H9 (cell line): ENCODE measurements at regions not wholly inside any gene's neighbourhood (a gene's known extent, or its start where the extent isn't known, plus 50 kb on each side); places are given as distances from the start of the nearest gene placed in this dataset.

Experiments
- DNase-seq: peaks from one replicate; pipeline ENCODE4 v3.0.0-alpha.2; 2017
- H2AFZ ChIP-seq: one replicate; pipeline ENCODE4 v1.6.1; 2013; ENCODE audit warnings: mild to moderate bottlenecking, low read length, control low read depth, moderate library complexity
- H2AK5ac ChIP-seq: 2 replicates; pipeline ENCODE4 v1.6.1; 2013; ENCODE audit warnings: low read length, control low read depth, mixed read lengths; ENCODE audit not compliant: insufficient read length
- H2BK120ac ChIP-seq: one replicate; pipeline ENCODE4 v1.6.1; 2013; ENCODE audit warnings: low read depth, mild to moderate bottlenecking, low read length, control low read depth, inconsistent platforms; ENCODE audit not compliant: poor library complexity, severe bottlenecking
- H2BK12ac ChIP-seq: 2 replicates; pipeline ENCODE4 v1.6.1; 2013; ENCODE audit warnings: low read length, control low read depth, mixed read lengths, low read depth; ENCODE audit not compliant: insufficient read length
- H2BK15ac ChIP-seq: 2 replicates; pipeline ENCODE4 v1.6.1; 2013; ENCODE audit warnings: low read depth, low read length, control low read depth
- H2BK20ac ChIP-seq: one replicate; pipeline ENCODE4 v1.6.1; 2013; ENCODE audit warnings: low read depth, mild to moderate bottlenecking, low read length, control low read depth, inconsistent platforms; ENCODE audit not compliant: poor library complexity, severe bottlenecking
- H2BK5ac ChIP-seq: 2 replicates; pipeline ENCODE4 v1.6.1; 2013; ENCODE audit warnings: low read length, control low read depth, mixed read lengths; ENCODE audit not compliant: insufficient read length
- H3K14ac ChIP-seq: 2 replicates; pipeline ENCODE4 v1.6.1; 2013; ENCODE audit warnings: low read length, control low read depth; ENCODE audit not compliant: insufficient read depth
- H3K18ac ChIP-seq: 2 replicates; pipeline ENCODE4 v1.6.1; 2013; ENCODE audit warnings: low read depth, mild to moderate bottlenecking, mixed read lengths, low read length, control low read depth; ENCODE audit not compliant: insufficient read length
- H3K23ac ChIP-seq: 2 replicates; pipeline ENCODE4 v1.6.1; 2013; ENCODE audit warnings: low read length, control low read depth, mixed read lengths, low read depth; ENCODE audit not compliant: insufficient read length
- H3K23me2 ChIP-seq: 2 replicates; pipeline ENCODE4 v1.6.1; 2013; ENCODE audit warnings: low read depth, mild to moderate bottlenecking, mixed read lengths, low read length, control low read depth; ENCODE audit not compliant: insufficient read length, poor library complexity, severe bottlenecking
- H3K27ac ChIP-seq: 2 replicates; pipeline ENCODE4 v1.5.1; 2013; ENCODE audit warnings: low read length, control low read depth, mixed read lengths, low read depth; ENCODE audit not compliant: insufficient read length
- H3K27me3 ChIP-seq: 2 replicates; pipeline ENCODE4 v1.6.1; 2013; ENCODE audit warnings: low read length, control low read depth, inconsistent platforms; ENCODE audit not compliant: insufficient read depth
- H3K4ac ChIP-seq: 2 replicates; pipeline ENCODE4 v1.6.1; 2013; ENCODE audit warnings: low read depth, mild to moderate bottlenecking, control low read depth, inconsistent platforms, low read length, moderate library complexity
- H3K4me1 ChIP-seq: 2 replicates; pipeline ENCODE4 v1.6.1; 2013; ENCODE audit warnings: low read length, control low read depth, inconsistent platforms; ENCODE audit not compliant: insufficient read depth
- H3K4me2 ChIP-seq: 2 replicates; pipeline ENCODE4 v1.6.1; 2013; ENCODE audit warnings: low read length, control low read depth, mixed read lengths; ENCODE audit not compliant: insufficient read length, insufficient read depth
- H3K56ac ChIP-seq: 2 replicates; pipeline ENCODE4 v1.6.1; 2013; ENCODE audit warnings: low read depth, mild to moderate bottlenecking, mixed read lengths, low read length, control low read depth; ENCODE audit not compliant: insufficient read length
- H3K79me1 ChIP-seq: 2 replicates; pipeline ENCODE4 v1.6.1; 2013; ENCODE audit warnings: low read depth, mild to moderate bottlenecking, moderate library complexity, low read length, control low read depth, inconsistent platforms; ENCODE audit not compliant: insufficient read depth, poor library complexity, severe bottlenecking
- H3K79me2 ChIP-seq: 2 replicates; pipeline ENCODE4 v1.6.1; 2013; ENCODE audit warnings: low read length, control low read depth, inconsistent platforms; ENCODE audit not compliant: insufficient read depth
- H3K9ac ChIP-seq: 2 replicates; pipeline ENCODE4 v1.6.1; 2013; ENCODE audit warnings: low read length, control low read depth, mixed read lengths; ENCODE audit not compliant: insufficient read length; ENCODE audit errors: extremely low read depth
- H3K9me3 ChIP-seq: one replicate; pipeline ENCODE4 v1.6.1; 2013; ENCODE audit warnings: low read depth, low read length, inconsistent platforms; ENCODE audit not compliant: control insufficient read depth
- H3T11ph ChIP-seq: one replicate; pipeline ENCODE4 v1.6.1; 2013; ENCODE audit warnings: mild to moderate bottlenecking, low read length, control low read depth, inconsistent platforms
- H4K20me1 ChIP-seq: one replicate; pipeline ENCODE4 v1.6.1; 2013; ENCODE audit not compliant: control insufficient read depth, insufficient read length, insufficient read depth
- H4K5ac ChIP-seq: 2 replicates; pipeline ENCODE4 v1.6.1; 2013; ENCODE audit warnings: low read depth, mild to moderate bottlenecking, mixed read lengths, low read length, control low read depth; ENCODE audit not compliant: insufficient read length
- H4K8ac ChIP-seq: replicated peaks from 2 replicates; pipeline ENCODE4 v1.6.1; 2013; ENCODE audit warnings: low read length, control low read depth, mixed read lengths, low read depth; ENCODE audit not compliant: insufficient read length
- H4K91ac ChIP-seq: 2 replicates; pipeline ENCODE4 v1.6.1; 2013; ENCODE audit warnings: low read depth, mild to moderate bottlenecking, moderate library complexity, mixed read lengths, low read length, control low read depth; ENCODE audit not compliant: insufficient read length
- H3K27ac Mint-ChIP-seq, 3 experiments: 2 replicates in 2 of 3; 3 replicates in 1 of 3; pipeline ENCODE4 v1.8.0; 2020 to 2021; ENCODE audit warnings: mixed read lengths in 3 of 3, mild to moderate bottlenecking in 1 of 3, moderate library complexity in 1 of 3
- H3K27me3 Mint-ChIP-seq: 2 replicates; pipeline ENCODE4 v1.8.0; 2021; ENCODE audit warnings: low read depth, mild to moderate bottlenecking, moderate library complexity, mixed read lengths
- H3K36me3 Mint-ChIP-seq, 3 experiments: 2 replicates in 2 of 3; 3 replicates in 1 of 3; pipeline ENCODE4 v1.8.0; 2020 to 2021; ENCODE audit warnings: low read depth in 3 of 3, mixed read lengths in 3 of 3; ENCODE audit not compliant: insufficient read depth in 1 of 3
- H3K4me1 Mint-ChIP-seq, 2 experiments: 2 replicates each; pipeline ENCODE4 v1.8.0; 2020; ENCODE audit warnings: mixed read lengths in 2 of 2
- H3K4me3 Mint-ChIP-seq, 2 experiments: 2 replicates in 1 of 2; 3 replicates in 1 of 2; pipeline ENCODE4 v1.8.0; 2020 to 2021; ENCODE audit warnings: mild to moderate bottlenecking in 2 of 2, mixed read lengths in 2 of 2, moderate library complexity in 1 of 2
- H3K9me3 Mint-ChIP-seq, 2 experiments: 2 replicates in 1 of 2; 3 replicates in 1 of 2; pipeline ENCODE4 v1.8.0; 2020; ENCODE audit warnings: mild to moderate bottlenecking in 2 of 2, mixed read lengths in 2 of 2, moderate library complexity in 1 of 2
- WGBS: extraction: QIAGEN DNeasy Blood & Tissue Kit; methylation state at CpG from one replicate; pipeline ENCODE4 v1.1.7; 2013; ENCODE audit warnings: missing lambda C conversion rate, low lambda C conversion rate, mixed read lengths; ENCODE audit not compliant: insufficient read length; ENCODE audit errors: extremely low coverage; 5-methylcytosine and 5-hydroxymethylcytosine counted together
- TF ChIP-seq, protein P1 (sequence below): fragments of 200-600 bp; sonication (generic); conservative IDR thresholded peaks from 3 replicates; pipeline ENCODE4 v1.8.0; 2021; ENCODE audit warnings: antibody characterized with exemption, mild to moderate bottlenecking

DNA sequence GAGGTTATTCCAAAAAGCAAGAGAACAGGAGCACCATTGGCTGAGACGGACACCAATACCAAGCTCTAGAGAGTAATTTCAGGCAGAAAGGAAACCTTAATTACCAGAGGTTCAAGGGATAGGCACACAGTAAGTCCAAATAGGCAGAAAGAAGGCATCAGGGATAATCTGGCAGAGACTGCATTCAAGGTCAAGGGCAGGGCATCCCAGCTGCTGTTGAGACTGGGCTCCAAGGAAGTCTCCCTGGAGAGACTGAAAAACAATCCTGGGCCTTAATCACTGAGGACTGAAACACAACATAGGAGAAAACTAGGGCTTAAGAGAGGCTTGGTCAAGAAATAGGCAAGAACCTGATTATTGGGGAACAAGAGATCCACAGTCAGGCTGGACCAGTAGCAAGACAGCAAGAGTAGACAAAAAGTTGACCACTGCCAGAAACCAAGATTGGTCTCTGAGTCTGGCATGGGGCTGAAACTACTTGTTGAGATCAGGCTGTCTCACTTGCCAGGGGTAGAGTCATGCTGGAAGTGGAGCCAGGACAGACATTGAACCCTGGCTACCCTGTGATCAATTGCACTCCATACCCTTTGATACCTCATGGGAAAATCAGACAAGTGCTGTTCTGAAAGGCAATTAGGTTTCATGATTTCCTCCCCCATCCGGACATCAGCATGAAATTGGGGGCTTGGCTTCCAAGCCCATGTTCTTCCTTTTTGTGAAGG, 193.2 kb upstream of the TNP1 start:
- Histone ChIP-seq H3K9ac (no peak overlapping the region), H2BK12ac (no peak overlapping the region), H3K79me1 (no peaks in the 10 kb centered on the region), H2BK20ac (no peak overlapping the region), H3K9me3 (no peaks in the 10 kb centered on the region), H4K8ac (no peak overlapping the region), H3K27me3 (no peaks in the 10 kb centered on the region), H2BK15ac (no peak overlapping the region), H4K20me1 (no peaks in the 10 kb centered on the region), H2AFZ (no peak overlapping the region), H2BK120ac (no peak overlapping the region), H3K4me1 (no peaks in the 10 kb centered on the region), H3T11ph (no peak overlapping the region), H2AK5ac (no peak overlapping the region), H4K5ac (no peak overlapping the region), H4K91ac (no peak overlapping the region), H3K27ac (no peak overlapping the region), H3K56ac (no peak overlapping the region), H3K4ac (no peak overlapping the region), H3K4me2 (no peak overlapping the region), H3K23ac (no peak overlapping the region), H2BK5ac (no peak overlapping the region), H3K23me2 (no peaks in the 10 kb centered on the region), H3K18ac (no peak overlapping the region), H3K14ac (no peak overlapping the region), H3K79me2 (no peaks in the 10 kb centered on the region)
- no CpG with 5 or more reads among the region's 2 CpGs for WGBS
- H3K36me3 Mint-ChIP-seq: no peaks in the 10 kb centered on the region
- H3K4me1 Mint-ChIP-seq: peaks cover 10 to 15% of the 10 kb centered on the region in 2 experiments
- no peak overlapping the region for H3K27ac Mint-ChIP-seq
- no peaks in the 10 kb centered on the region for H3K9me3 Mint-ChIP-seq
- H3K27me3 Mint-ChIP-seq: peaks cover 9% of the 10 kb centered on the region
- DNase-seq: no peak
- TF ChIP-seq, protein P1, sequence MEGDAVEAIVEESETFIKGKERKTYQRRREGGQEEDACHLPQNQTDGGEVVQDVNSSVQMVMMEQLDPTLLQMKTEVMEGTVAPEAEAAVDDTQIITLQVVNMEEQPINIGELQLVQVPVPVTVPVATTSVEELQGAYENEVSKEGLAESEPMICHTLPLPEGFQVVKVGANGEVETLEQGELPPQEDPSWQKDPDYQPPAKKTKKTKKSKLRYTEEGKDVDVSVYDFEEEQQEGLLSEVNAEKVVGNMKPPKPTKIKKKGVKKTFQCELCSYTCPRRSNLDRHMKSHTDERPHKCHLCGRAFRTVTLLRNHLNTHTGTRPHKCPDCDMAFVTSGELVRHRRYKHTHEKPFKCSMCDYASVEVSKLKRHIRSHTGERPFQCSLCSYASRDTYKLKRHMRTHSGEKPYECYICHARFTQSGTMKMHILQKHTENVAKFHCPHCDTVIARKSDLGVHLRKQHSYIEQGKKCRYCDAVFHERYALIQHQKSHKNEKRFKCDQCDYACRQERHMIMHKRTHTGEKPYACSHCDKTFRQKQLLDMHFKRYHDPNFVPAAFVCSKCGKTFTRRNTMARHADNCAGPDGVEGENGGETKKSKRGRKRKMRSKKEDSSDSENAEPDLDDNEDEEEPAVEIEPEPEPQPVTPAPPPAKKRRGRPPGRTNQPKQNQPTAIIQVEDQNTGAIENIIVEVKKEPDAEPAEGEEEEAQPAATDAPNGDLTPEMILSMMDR: no peak
- H3K4me3 Mint-ChIP-seq: no peak overlapping the region
